ENCODE measurements at regions not wholly inside any gene's neighbourhood (a gene's known extent, or its start where the extent isn't known, plus 50 kb on each side); places are given as distances from the start of the nearest gene placed in this dataset.

GRCh38 chr1:239283216-239283615 lies 103.2 kb upstream of the CHRM3 start:
- TF ChIP-seq POLR2A (IDR thresholded peaks at IDR 0.05): no peak
- TF ChIP-seq CTCF (IDR thresholded peaks at IDR 0.05): no peak
- no peak for TF ChIP-seq POLR2AphosphoS5 (IDR thresholded peaks at IDR 0.05; ENCODE audit: insufficient read depth in 1 of 2, low read depth in 1 of 2)
- intact Hi-C loops (cut with DNase I): no loop called here
- H3K9me3 ChIP-seq: no peaks in the 10 kb centered on the region

GRCh38 chr1:239282411-239282810 lies 104.0 kb upstream of the CHRM3 start:
- H3K27me3 ChIP-seq: no peaks in the 10 kb centered on the region
- intact Hi-C loops (cut with DNase I): no loop called here
- H3K4me1 ChIP-seq: no peaks in the 10 kb centered on the region
- DNase-seq (ENCODE audit: extremely low spot score in 2 of 2): no peak
- H3K27ac ChIP-seq: no peak overlapping the region
- TF ChIP-seq POLR2A (IDR thresholded peaks at IDR 0.05): no peak
- TF ChIP-seq POLR2AphosphoS5 (IDR thresholded peaks at IDR 0.05; ENCODE audit: insufficient read depth in 1 of 2, low read depth in 1 of 2): no peak
- no peak for TF ChIP-seq CTCF (IDR thresholded peaks at IDR 0.05)
- no peaks in the 10 kb centered on the region for H3K36me3 ChIP-seq
- H3K4me3 ChIP-seq: no peak overlapping the region
- H3K9me3 ChIP-seq: no peaks in the 10 kb centered on the region

More at GRCh38 chr1:239283216-239283615, 103.2 kb upstream of the CHRM3 start:
- no peaks in the 10 kb centered on the region for H3K4me1 ChIP-seq
- H3K27ac ChIP-seq: no peak overlapping the region
- no peaks in the 10 kb centered on the region for H3K36me3 ChIP-seq
- no peaks in the 10 kb centered on the region for H3K27me3 ChIP-seq
- no peak overlapping the region for H3K4me3 ChIP-seq
- no peak for DNase-seq (ENCODE audit: extremely low spot score in 2 of 2)

- TF ChIP-seq POLR2AphosphoS5 (IDR thresholded peaks at IDR 0.05; ENCODE audit: insufficient read depth in 1 of 2, low read depth in 1 of 2) (no peak), CTCF (IDR thresholded peaks at IDR 0.05) (no peak), POLR2A (IDR thresholded peaks at IDR 0.05) (no peak)
- Histone ChIP-seq H3K4me3 (no peak overlapping the region), H3K27me3 (no peaks in the 10 kb centered on the region), H3K27ac (no peak overlapping the region), H3K9me3 (no peaks in the 10 kb centered on the region), H3K36me3 (no peaks in the 10 kb centered on the region), H3K4me1 (no peaks in the 10 kb centered on the region)
- intact Hi-C loops (cut with DNase I): no loop called here
- no peak for DNase-seq (ENCODE audit: extremely low spot score in 2 of 2)
Measured at GRCh38 chr1:239276051-239276450, 110.3 kb upstream of the CHRM3 start.

GRCh38 chr1:239274242-239274830 lies 112.0 kb upstream of the CHRM3 start:
- DNase-seq (ENCODE audit: extremely low spot score in 2 of 2): no peak
- intact Hi-C loops (cut with DNase I): no loop called here
- no peak overlapping the region for H3K4me3 ChIP-seq
- H3K4me1 ChIP-seq: no peaks in the 10 kb centered on the region
- H3K27ac ChIP-seq: no peak overlapping the region
- TF ChIP-seq CTCF (IDR thresholded peaks at IDR 0.05) (no peak), POLR2AphosphoS5 (IDR thresholded peaks at IDR 0.05; ENCODE audit: insufficient read depth in 1 of 2, low read depth in 1 of 2) (no peak), POLR2A (IDR thresholded peaks at IDR 0.05) (no peak)
- H3K9me3 ChIP-seq: no peaks in the 10 kb centered on the region
- no peaks in the 10 kb centered on the region for H3K36me3 ChIP-seq
- H3K27me3 ChIP-seq: no peaks in the 10 kb centered on the region

- H3K36me3 ChIP-seq: no peaks in the 10 kb centered on the region
- no peaks in the 10 kb centered on the region for H3K27me3 ChIP-seq
- no peak overlapping the region for H3K4me3 ChIP-seq
- no peak overlapping the region for H3K27ac ChIP-seq
- intact Hi-C loops (cut with DNase I): no loop called here
- no peaks in the 10 kb centered on the region for H3K9me3 ChIP-seq
- no peaks in the 10 kb centered on the region for H3K4me1 ChIP-seq
- no peak for DNase-seq (ENCODE audit: extremely low spot score in 2 of 2)
- no peak for TF ChIP-seq POLR2AphosphoS5 (IDR thresholded peaks at IDR 0.05; ENCODE audit: insufficient read depth in 1 of 2, low read depth in 1 of 2)
- no peak for TF ChIP-seq CTCF (IDR thresholded peaks at IDR 0.05)
- TF ChIP-seq POLR2A (IDR thresholded peaks at IDR 0.05): no peak
Measured at GRCh38 chr1:239270509-239270908, 115.9 kb upstream of the CHRM3 start.

Measured in vagina (tissue), 2 donors.